Retina (tissue), 1 donor: ENCODE measurements at regions not wholly inside any gene's neighbourhood (a gene's known extent, or its start where the extent isn't known, plus 50 kb on each side); places are given as distances from the start of the nearest gene placed in this dataset.

Experiments
- DNase-seq: peaks from one replicate; pipeline ENCODE4 v3.0.0-alpha.2; 2016

DNA sequence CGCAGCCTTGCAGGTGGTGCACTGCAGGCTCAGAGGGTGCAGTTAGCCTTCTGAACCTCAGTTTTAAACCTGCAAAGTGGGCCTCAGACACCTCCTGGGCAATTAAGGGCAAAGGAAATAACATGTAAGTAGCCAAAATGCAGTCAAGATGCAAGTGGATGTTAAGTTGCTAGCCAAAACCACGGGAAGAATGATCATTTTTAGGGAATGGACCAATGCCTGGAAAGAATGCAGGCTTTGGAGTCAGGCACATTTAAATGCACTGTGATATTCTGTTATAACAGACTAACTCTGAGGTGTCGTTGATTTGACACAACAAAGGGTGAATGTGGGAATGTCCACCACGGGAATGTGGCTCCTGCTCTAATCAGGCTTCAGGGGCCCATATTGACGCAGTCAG lies 57.9 kb upstream of the PTGFRN start:
- DNase-seq: no peak

GRCh38 chr1:116852367-116852766 lies 57.3 kb upstream of the PTGFRN start:
- peak; percentile 19 for DNase-seq

GRCh38 chr1:116852910-116853309 lies 56.8 kb upstream of the PTGFRN start:
- DNase-seq: peak; percentile 18

DNA sequence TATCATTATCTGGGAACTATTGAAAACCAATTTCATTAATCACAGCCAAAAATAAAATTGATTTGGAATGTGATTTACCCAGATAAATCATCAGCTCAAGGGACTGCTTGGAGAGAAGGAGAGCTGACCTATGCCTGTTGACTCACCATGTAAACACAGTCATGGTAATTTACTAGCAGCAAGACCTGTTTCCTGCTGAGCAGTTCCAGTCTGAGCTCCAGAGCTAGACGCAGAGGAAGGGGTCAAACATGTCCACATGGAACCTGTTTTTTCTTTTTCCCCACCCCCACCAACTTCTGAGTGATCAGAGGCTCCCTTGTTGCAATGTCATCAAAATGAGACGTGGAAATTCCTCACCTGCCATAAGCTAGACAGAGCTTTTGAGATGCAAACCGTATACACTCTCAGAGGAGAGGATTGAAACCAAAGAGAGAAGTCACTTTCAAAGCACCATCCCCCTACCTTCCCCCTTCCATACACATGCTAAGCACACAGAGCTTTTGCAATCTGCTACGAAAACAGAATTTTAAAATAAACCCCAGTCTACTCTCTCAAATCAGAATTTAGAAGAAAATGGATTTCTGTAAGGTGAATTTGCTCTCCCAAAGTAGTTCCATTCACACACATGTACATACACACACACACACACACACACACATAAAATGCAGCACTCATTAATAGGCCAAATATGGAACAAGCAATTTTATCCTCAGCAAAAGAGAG lies 55.9 kb upstream of the PTGFRN start:
- DNase-seq: peak; percentile 38

- no peak for DNase-seq
These were observed 55.4 kb upstream of the PTGFRN start for GRCh38 chr1:116854403-116854690.

DNA sequence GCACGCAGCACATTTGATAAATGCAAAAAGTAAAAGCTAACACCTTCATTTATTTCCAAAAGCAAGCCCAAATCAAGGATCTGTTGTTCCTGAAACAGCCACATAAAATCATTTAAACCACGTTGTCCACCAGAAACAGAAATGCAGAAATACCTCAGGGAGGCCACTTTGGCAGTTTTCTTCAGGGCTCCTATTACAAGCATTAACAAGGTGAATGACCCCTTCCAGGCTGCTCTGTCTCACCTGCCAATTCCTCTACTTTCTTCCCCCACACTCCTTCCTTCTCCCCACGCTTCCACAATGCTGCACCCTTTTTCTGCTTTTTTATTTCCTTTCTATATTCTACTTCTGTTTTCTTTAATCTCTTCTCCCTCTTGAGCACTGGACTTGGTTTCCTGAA lies 55.0 kb upstream of the PTGFRN start:
- DNase-seq: peak; percentile 10

DNA sequence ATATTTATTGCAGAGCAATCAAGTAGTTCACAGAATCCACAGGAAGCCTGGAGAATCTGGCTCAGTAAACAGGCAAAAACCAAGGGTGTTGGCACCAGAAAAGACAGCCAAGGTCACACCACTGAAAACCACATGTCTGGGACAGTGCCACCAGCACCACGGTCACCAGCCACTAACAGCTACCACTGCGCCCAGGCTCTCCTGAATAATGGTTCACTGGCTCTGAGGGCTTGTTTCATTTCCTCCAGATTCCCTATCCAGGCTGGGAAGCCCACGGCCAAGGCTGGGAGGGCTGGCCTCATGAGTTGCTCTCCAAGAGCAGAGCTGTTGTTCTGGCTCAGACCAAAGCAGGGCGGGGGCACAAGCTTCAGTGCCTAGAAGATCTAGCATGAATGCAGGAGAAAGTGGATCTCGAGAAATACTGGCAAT lies 54.5 kb upstream of the PTGFRN start:
- peak; percentile 36 for DNase-seq

DNA sequence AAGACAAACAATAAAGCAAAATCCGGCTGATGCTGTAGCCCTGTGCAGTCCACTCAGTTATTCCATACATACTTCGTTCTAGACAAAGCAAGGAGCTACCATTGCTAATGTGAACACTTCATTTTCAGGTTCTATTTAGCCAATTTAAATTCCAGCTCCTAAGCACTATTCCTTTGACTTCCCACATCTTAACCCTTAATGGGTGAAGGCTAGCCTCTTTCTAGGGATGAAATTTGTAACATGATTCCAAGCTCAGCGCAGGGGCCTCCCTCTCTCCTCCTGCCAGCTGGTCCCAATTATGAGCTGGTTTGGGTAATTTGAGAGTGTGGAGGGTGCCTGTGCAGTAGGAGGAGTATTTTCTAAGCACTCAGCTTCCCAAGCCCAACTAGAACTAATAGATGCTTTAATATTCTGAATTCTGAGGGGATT lies 53.9 kb upstream of the PTGFRN start:
- peak; percentile 47 for DNase-seq

DNA sequence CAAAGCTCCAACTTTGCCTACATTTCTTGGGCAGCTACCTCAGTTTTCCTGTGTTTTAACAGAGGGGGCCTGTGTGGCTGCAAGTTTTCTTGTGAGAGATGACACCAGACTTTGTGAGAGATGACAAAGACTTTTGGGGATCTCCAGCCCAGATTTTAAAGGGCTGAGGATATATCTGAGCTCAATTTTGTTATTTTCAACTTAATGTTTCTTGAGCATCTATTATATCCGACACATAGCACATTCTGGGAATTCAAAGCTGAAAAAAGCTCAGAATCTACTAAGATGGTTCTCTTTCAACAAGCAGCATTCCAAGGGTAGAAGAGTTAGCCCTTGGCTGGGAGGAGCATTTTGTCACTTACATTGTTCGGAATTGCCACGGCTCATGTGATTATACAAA lies 53.4 kb upstream of the PTGFRN start:
- no peak for DNase-seq

- no peak for DNase-seq
These were observed 52.6 kb upstream of the PTGFRN start for GRCh38 chr1:116857092-116857491.
